ENCODE measurements at regions not wholly inside any gene's neighbourhood (a gene's known extent, or its start where the extent isn't known, plus 50 kb on each side); places are given as distances from the start of the nearest gene placed in this dataset.

DNA sequence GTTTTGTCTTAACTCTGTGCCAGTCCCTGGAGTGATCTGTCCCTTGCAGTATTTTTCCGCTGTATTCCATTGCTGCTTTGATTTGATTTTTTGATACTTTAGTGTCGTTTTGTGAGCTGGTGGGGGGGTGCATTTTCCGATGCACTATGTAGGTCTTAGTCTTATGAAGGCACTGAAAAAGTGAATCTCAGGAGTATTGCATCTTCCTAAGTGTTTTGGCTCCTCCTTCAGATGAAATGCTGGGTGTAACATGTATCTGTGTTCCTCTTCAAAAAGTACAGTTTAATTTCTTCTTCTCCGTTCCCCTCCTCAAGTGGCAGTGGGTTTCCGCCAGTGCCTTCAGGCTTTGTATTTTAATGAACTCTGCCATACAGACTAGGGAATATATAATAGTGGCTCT, 580.7 kb upstream of the GJE1 start:
- no peaks in the 10 kb centered on the region for H3K27me3 ChIP-seq (ENCODE audit: low read depth)
- H3K27ac ChIP-seq (replicated peaks) = peak overlapping the region; percentile 70
- H3K4me1 ChIP-seq = peaks cover 19% of the 10 kb centered on the region
- H3K4me3 ChIP-seq = no peak overlapping the region
- peaks cover 21% of the 10 kb centered on the region for H3K9me3 ChIP-seq (replicated peaks)
- DNase-seq = no peak
- H3K36me3 ChIP-seq = no peaks in the 10 kb centered on the region
- intact Hi-C loops (cut with micrococcal nuclease) = loop anchor here (10.0 kb wide), 1 partner anchor 67 kb away; no protein-coding TSS in a partner anchor
- TF ChIP-seq, protein P1, sequence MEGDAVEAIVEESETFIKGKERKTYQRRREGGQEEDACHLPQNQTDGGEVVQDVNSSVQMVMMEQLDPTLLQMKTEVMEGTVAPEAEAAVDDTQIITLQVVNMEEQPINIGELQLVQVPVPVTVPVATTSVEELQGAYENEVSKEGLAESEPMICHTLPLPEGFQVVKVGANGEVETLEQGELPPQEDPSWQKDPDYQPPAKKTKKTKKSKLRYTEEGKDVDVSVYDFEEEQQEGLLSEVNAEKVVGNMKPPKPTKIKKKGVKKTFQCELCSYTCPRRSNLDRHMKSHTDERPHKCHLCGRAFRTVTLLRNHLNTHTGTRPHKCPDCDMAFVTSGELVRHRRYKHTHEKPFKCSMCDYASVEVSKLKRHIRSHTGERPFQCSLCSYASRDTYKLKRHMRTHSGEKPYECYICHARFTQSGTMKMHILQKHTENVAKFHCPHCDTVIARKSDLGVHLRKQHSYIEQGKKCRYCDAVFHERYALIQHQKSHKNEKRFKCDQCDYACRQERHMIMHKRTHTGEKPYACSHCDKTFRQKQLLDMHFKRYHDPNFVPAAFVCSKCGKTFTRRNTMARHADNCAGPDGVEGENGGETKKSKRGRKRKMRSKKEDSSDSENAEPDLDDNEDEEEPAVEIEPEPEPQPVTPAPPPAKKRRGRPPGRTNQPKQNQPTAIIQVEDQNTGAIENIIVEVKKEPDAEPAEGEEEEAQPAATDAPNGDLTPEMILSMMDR (IDR thresholded peaks at IDR 0.05; ENCODE audit: borderline replicate concordance) = no peak

DNA sequence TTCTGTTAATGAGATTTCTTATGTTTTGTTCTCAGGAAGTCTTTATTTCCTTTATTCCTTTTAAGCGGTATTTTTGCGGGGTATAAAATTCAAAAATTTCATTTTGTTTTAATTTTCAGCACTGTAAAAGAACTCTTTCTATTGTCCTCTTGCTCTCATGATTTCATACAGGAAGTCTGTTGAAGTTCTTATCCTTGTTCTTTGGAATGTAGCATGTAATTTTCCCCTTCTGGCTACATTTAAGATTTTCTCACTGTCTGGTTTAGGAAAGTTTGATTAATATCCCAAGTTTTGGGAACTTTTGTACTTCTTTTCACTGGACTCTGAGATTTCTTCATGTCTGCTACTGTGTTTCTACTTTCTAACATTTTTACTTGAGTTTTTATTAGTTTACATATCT, 581.4 kb upstream of the GJE1 start:
- Histone ChIP-seq H3K4me1 (peaks cover 19% of the 10 kb centered on the region), H3K36me3 (no peaks in the 10 kb centered on the region), H3K27me3 (ENCODE audit: low read depth) (no peaks in the 10 kb centered on the region), H3K9me3 (replicated peaks) (peaks cover 26% of the 10 kb centered on the region), H3K4me3 (no peak overlapping the region), H3K27ac (replicated peaks) (peak overlapping the region; percentile 70)
- TF ChIP-seq, protein P1 (IDR thresholded peaks at IDR 0.05; ENCODE audit: borderline replicate concordance) = no peak
- intact Hi-C loops (cut with micrococcal nuclease) = loop anchor here (10.0 kb wide), 1 partner anchor 67 kb away; no protein-coding TSS in a partner anchor
- no peak for DNase-seq

DNA sequence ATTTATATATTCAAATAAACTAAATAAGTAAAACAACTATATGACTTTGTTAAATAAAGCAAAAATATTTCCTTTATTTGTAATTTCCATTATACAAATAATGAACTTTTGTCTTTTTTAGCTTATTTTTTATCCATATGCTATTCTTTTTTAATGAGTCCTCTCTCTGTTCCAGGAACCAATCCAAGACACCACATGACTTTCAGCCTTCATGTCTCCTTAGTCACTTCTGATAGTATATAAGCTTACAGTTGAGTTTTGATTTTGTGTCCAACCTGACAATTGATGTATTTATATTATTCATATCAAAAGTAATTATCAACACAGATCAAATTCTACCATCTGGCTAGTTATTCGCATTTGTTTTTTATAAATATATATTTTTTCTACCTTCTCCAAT, 582.3 kb upstream of the GJE1 start:
- TF ChIP-seq, protein P1 (IDR thresholded peaks at IDR 0.05; ENCODE audit: borderline replicate concordance) = no peak
- Histone ChIP-seq H3K4me3 (no peak overlapping the region), H3K4me1 (peaks cover 19% of the 10 kb centered on the region), H3K27ac (replicated peaks) (peak overlapping the region; percentile 70), H3K36me3 (no peaks in the 10 kb centered on the region), H3K27me3 (ENCODE audit: low read depth) (no peaks in the 10 kb centered on the region), H3K9me3 (replicated peaks) (peaks cover 32% of the 10 kb centered on the region)
- DNase-seq = no peak
- intact Hi-C loops (cut with micrococcal nuclease) = loop anchor here (10.0 kb wide), 1 partner anchor 66 kb away; no protein-coding TSS in a partner anchor

DNA sequence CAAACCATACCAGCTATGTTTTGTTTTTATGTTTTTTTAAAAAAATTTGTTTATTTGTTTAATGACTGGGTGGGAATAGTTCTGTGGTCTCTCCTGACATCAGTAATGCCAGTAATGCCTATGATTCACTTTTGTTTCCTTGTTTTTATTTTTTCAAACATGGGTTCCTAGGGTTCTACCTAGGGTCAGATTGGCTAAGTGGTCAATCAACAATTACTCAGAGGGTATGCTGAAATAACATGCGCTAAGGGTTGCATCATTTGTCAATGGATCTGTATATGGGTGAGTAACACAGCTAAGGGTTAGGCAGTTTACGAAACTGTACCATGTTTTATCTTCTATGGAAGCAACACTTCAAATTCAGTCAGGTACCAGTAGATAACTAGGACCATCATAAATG, 583.8 kb upstream of the GJE1 start:
- intact Hi-C loops (cut with micrococcal nuclease) = no loop called here
- Histone ChIP-seq H3K27ac (replicated peaks) (no peak overlapping the region), H3K36me3 (no peaks in the 10 kb centered on the region), H3K27me3 (ENCODE audit: low read depth) (no peaks in the 10 kb centered on the region), H3K4me1 (peaks cover 19% of the 10 kb centered on the region), H3K4me3 (no peak overlapping the region), H3K9me3 (replicated peaks) (peaks cover 37% of the 10 kb centered on the region)
- DNase-seq = no peak
- TF ChIP-seq, protein P1 (IDR thresholded peaks at IDR 0.05; ENCODE audit: borderline replicate concordance) = no peak

DNA sequence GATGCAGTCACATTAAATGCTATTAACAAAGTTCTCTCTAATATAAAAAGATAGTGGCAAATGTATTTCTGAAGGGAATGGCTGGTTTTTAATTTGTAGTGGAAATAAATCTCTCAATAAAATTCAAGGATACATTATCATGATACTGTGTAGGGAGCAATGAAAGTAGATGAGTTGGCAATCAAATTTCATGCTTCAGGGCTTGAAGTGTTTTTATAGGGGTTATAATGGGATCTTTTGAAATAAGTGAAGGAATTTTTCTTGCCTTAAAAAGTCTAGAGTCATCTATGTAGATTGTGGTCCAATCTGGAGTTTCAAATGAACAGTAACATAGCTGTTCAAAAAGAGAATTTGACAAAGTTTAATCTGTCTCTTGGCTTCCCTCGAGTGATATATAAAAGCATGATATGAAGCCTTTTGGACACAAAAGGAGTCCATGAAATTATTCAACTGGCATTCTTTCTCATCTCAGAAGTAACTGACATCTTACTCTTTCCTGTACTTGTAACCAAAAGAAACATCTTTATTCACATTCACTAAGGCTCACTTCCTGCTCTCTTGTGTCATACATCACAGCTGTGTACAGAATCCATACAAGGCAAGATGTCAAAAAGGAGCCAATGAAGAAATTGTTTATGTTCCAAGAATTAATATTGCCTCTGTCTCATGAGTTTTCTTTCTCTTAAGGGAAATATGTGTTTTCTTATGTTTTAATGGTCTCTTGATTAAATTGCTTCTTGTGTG, 591.0 kb upstream of the GJE1 start:
- no peaks in the 10 kb centered on the region for H3K27me3 ChIP-seq (ENCODE audit: low read depth)
- H3K9me3 ChIP-seq (replicated peaks) = peaks cover 13% of the 10 kb centered on the region
- intact Hi-C loops (cut with micrococcal nuclease) = no loop called here
- no peaks in the 10 kb centered on the region for H3K36me3 ChIP-seq
- H3K4me1 ChIP-seq = no peaks in the 10 kb centered on the region
- no peak overlapping the region for H3K4me3 ChIP-seq
- TF ChIP-seq, protein P1 (IDR thresholded peaks at IDR 0.05; ENCODE audit: borderline replicate concordance) = no peak
- DNase-seq = no peak
- H3K27ac ChIP-seq (replicated peaks) = no peak overlapping the region
